HG02852 (cell line): ENCODE measurements at regions not wholly inside any gene's neighbourhood (a gene's known extent, or its start where the extent isn't known, plus 50 kb on each side); places are given as distances from the start of the nearest gene placed in this dataset.
"Not testable (repeated sequence)": the region's sequence is repeated elsewhere in the genome, so short reads cannot be mapped to it uniquely, and the experiment has no call there.

Experiments used
- ATAC-seq: cut with Tn5 transposase; IDR thresholded peaks from one replicate; pipeline ENCODE4 v1.9.1; 2021; ENCODE audit warnings: mild to moderate bottlenecking, moderate library complexity; ENCODE audit not compliant: unreplicated experiment

DNA sequence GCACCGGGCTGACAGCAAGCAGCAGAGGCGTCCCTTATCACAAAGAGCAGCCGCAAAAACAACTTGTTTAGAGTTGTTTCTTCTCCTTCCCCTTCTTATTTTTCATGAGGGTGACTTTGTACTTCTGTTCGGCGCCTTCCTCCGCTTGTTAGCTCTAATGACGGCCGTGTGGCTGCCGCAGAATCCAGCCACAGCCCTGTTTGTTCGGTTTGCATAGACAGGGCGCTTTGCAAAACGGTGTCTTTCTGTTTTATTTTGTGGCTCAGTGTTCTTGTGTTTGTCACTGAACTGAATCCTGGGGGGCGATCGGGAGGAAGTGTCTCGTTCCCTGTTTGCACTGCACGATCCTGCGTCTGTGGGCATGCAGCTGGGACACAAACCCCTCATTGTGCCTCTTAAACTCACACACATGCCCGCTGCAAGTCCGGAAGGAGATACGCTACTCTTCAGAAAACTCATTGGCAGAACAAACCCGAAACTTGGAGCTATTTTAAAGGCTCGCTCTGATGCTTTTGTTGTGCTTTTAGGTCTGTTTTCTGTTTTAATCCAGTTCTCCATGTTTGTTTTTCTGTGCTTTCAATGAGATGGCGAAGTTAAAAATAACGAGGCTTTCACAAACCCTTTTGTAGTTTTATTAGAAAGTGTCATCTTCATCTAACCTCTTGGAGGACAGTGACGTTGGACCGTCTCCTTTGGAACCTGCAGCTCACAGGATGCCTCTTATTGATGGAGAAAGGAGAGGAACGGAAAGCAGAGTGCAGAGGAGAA is 213.9 kb downstream of the IRX2 start:
- no peak for ATAC-seq

- no peak for ATAC-seq
Observed at GRCh38 chr5:2536632-2537377, 214.7 kb downstream of the IRX2 start.

DNA sequence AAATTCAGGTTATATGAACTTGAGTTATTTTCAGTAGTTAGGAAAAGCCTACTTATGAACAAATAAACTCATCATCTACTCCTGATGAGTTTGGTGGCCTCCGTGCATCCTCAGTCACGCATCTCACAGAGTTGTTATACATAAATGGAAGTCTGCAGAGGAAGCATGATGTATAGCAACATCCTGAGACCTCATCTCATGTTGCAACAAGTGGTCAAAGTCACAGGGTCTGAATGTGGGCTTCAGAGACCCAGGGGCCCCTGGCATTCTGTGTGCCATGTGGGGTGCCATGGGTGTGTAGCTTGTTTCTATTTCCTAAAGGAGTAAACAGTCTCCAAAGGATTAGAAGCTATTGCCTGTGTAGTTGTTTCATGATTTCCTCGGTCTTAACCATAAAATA is 216.5 kb downstream of the IRX2 start:
- ATAC-seq, result no peak

- ATAC-seq, result no peak
Observed at GRCh38 chr5:2534251-2534650, 217.2 kb downstream of the IRX2 start.

DNA sequence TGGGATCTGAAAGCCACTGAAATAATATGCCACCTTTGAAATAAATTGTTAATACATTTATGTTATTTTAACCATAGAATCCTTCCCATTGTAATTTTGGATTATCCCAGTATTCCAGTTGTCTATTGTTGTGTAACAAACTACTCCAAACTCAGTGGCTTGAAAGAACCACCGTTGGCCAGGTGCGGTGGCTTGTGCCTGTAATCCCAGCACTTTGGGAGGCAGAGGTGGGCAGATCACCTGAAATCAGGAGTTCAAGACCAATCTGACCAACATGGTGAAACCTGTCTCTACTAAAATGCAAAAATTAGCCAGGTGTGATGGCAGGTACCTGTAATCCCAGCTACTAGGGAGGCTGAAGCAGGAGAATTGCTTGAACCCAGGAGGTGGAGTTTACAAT is 217.6 kb downstream of the IRX2 start:
- not testable (repeated sequence) for ATAC-seq

- no peak for ATAC-seq
Observed at GRCh38 chr5:2532809-2533208, 218.7 kb downstream of the IRX2 start.

GRCh38 chr5:2531318-2531717 is 220.2 kb downstream of the IRX2 start:
- ATAC-seq, result no peak

DNA sequence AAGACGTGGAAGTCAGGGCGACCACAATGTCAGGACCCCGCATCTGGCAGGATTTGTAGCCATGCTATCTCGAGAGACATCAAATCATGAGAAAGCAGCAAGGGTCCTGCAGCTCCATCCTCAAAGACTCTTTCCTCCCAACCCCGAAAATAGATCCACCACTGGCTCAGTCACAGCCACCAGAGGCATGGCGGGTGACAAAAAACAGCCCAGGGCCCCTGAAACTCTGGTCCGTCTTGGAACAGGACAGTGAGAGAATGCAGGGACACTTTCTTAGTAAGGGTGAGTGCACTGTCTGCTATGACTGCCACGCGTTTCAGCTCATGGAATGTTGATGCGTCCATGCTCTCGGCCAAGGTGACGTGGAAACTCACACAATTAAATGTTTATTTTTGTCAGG is 220.9 kb downstream of the IRX2 start:
- no peak for ATAC-seq

GRCh38 chr5:2529371-2530092 is 221.9 kb downstream of the IRX2 start:
- no peak for ATAC-seq

DNA sequence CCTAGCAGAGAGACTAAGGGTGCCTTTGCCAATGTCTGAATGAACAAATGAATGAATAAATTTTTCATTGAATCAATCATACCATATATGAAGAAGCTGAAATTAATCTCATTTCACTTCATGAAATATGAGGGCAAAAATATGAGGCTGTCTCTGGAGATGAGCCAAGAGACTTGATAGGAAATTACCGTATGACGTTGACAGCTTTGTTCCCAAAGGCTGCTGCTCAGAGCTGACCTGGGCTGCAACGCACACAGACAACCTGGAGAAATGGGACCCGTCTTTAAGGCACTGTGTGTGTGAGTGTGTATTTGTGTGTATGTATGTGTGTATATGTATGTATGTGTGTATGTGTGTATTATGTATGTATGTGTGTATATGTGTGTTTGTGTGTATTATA is 226.1 kb downstream of the IRX2 start:
- ATAC-seq, result no peak

DNA sequence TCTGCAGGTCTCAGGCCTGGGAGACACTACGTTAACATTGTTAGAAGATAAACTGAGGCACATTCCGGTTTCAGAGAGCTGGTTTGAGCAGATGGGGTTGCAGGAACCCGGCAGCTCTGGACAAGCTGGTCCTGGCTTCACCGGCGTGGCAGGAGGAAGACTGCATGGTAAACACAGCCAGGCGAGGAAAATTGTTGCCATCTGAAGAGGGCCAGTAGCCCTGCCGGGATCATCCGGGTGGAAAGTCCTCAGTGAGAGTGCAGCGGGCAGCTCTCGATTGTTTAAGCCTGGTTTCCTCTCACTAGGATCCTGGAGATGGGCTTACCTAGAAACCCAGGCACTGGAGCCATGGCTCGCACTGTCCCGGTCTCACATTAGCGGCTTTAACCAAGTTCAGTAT is 226.9 kb downstream of the IRX2 start:
- no peak for ATAC-seq

DNA sequence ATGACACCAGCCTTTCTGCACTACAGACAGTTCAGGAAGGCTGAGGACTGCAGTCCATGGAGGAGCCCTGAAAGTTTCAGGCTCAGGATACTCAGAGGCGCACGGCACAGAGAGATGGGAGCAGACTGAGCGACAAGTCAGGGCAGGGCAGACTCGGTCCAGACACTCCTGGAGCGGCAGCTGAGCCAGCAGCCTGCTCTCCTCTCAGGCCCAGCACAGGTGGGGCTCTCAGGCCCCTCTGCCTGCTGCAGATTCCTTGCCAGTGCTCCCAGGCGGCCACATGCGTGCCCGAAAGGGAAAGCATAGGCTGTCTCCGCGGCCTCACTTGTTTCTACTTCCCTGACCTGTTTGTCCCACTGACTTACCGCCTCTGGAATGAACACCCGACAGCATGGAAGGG is 228.3 kb downstream of the IRX2 start:
- no peak for ATAC-seq

DNA sequence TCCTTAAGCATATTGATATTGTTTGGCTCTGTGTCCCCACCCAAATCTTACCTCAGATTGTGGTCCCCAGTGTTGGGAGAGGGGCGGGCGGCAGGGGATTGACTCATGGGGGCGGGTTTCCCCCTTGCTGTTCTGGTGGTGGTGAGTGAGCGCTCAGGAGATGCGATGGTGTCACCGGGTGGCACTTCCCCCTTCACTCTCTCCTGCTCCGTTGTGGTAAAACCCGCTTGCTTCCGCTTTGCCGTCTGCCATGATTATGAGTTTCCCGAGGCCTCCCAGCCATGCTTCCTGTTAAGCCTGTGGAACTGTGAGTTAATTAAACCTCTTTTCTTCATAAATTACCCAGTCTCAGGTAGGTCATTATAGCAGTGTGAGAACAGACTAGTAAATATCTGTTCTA is 229.1 kb downstream of the IRX2 start:
- ATAC-seq, result no peak

DNA sequence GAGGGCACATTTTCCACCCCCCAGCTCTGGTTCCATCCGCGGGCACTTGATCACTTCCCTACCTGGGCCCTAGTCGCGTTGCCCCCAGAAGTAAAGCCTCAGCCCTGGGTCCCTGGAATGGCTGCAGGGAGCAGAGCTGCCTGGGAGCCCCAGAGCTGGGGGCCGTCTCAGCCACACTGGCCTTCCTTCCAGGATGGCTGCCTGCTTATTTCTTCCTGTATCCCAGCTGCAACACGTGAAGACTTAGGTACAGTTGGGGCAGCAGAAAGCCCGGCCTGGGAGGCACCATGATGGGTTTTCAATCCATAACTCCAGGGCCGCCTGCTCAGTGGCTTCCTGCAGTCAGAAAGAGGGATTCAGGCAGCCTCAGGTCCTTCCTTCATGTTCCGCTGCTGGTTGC is 232.3 kb downstream of the IRX2 start:
- ATAC-seq, result no peak

- no peak for ATAC-seq
Observed at GRCh38 chr5:2517451-2517850, 234.0 kb downstream of the IRX2 start.

DNA sequence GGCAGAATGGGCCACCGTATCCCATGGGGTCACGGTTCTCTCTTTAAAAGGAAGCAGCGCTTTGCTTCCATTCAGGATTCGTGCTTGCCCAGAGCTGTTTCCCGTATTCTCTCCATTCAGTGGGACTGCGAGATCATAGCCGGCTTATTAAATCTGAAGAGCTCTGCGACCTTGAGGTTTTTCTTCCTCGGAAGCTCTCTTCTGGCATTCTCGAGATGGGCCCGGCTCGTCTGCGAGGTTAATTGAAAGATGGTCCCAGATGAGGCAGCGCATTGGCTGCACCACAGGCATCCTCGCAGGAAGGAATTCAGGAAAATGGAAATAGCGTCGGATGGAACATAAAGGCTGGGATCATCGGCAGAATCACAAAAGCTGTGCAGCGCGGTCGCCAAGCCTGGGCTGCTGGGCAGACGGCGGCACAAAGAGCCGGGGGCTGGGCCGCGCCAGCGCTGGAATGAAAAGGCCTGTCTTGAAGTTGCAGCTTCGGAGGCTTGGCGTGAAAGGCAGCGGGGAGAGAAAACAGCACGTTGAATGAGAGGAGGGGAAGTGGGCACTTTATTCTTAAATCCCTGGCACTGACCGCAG is 236.2 kb downstream of the IRX2 start:
- ATAC-seq, result no peak

GRCh38 chr5:2514484-2514883 is 237.0 kb downstream of the IRX2 start:
- ATAC-seq, result no peak

GRCh38 chr5:2511706-2512105 is 239.8 kb downstream of the IRX2 start:
- no peak for ATAC-seq

- no peak for ATAC-seq
Observed at GRCh38 chr5:2511126-2511525, 240.4 kb downstream of the IRX2 start.

GRCh38 chr5:2509527-2509926 is 241.9 kb downstream of the IRX2 start:
- no peak for ATAC-seq

DNA sequence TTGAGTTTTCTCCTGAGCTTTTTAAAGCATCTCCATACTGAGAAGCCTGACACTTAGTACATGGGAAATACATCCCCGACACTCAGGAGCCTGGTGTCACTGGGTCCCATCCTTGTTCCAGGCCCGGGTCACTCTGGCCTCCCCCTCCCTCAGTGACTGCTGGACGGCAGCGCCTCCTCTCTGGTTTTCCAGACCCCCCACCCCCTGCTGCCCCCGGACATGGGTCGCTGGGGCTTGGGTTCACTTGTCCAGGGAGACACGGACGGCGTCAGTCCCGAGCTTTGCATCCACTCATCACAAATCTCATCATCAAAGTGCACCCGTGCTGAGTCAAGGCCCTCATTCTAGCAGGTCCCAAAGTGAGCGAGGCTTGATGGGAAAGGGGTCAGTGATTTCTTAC is 243.0 kb downstream of the IRX2 start:
- no peak for ATAC-seq

DNA sequence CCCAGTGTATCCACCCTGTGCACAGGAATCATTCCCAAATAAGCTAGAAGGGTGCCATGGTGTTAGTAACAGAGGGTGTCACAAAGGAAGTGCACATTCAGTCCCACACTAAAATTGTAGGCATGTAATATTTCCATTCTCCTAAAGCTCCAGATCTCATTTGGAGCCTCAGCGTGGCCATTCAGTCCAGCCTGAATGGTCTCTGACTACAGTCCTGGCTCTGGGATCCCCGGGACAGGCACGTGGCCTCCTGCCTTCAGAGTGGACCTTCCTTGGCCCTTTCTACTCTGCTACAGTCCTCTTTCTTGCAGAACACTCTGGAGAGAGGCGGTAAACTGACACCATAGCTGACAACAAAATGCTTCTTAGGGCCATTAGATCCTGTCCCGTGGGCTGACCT is 243.9 kb downstream of the IRX2 start:
- no peak for ATAC-seq
